Activated T-cell treated with anti-CD3 and anti-CD28 coated beads, Interleukin-2, amount 50 U/mL, for 1 hour (primary cell): ENCODE measurements at regions not wholly inside any gene's neighbourhood (a gene's known extent, or its start where the extent isn't known, plus 50 kb on each side); places are given as distances from the start of the nearest gene placed in this dataset.

ENCODE experiments used
- DNase-seq: peaks from one replicate; pipeline ENCODE4 v3.0.0-alpha.2; 2020

GRCh38 chr1:208741296-208741695 lies 497.1 kb upstream of the PLXNA2 start:
- DNase-seq: no peak

GRCh38 chr1:208743361-208743760 lies 499.2 kb upstream of the PLXNA2 start:
- no peak for DNase-seq

GRCh38 chr1:208747979-208748378 lies 503.8 kb upstream of the PLXNA2 start:
- DNase-seq: no peak

GRCh38 chr1:208748387-208749165 lies 504.4 kb upstream of the PLXNA2 start:
- DNase-seq: no peak

GRCh38 chr1:208756339-208756981 lies 512.3 kb upstream of the PLXNA2 start:
- DNase-seq: no peak

- DNase-seq: no peak
Observed at GRCh38 chr1:208757846-208758245, 513.7 kb upstream of the PLXNA2 start.

- DNase-seq: no peak
Observed at GRCh38 chr1:208759255-208759654, 515.1 kb upstream of the PLXNA2 start.

- DNase-seq: no peak
Observed at GRCh38 chr1:208763971-208764370, 519.8 kb upstream of the PLXNA2 start.

- no peak for DNase-seq
Observed at GRCh38 chr1:208766832-208767231, 522.6 kb upstream of the PLXNA2 start.

GRCh38 chr1:208767816-208768215 lies 523.6 kb upstream of the PLXNA2 start:
- DNase-seq: no peak

- no peak for DNase-seq
Observed at GRCh38 chr1:208772891-208773290, 528.7 kb upstream of the PLXNA2 start.

- DNase-seq: no peak
Observed at GRCh38 chr1:208775841-208776240, 531.7 kb upstream of the PLXNA2 start.

GRCh38 chr1:208778417-208778816 lies 534.2 kb upstream of the PLXNA2 start:
- no peak for DNase-seq

GRCh38 chr1:208781391-208782045 lies 537.3 kb upstream of the PLXNA2 start:
- DNase-seq: no peak

- no peak for DNase-seq
Observed at GRCh38 chr1:208782186-208782585, 538.0 kb upstream of the PLXNA2 start.

- DNase-seq: no peak
Observed at GRCh38 chr1:208785629-208786028, 541.4 kb upstream of the PLXNA2 start.

GRCh38 chr1:208787219-208787618 lies 543.0 kb upstream of the PLXNA2 start:
- no peak for DNase-seq

GRCh38 chr1:208788013-208788540 lies 543.9 kb upstream of the PLXNA2 start:
- DNase-seq: no peak

- DNase-seq: no peak
Observed at GRCh38 chr1:208791456-208791855, 547.3 kb upstream of the PLXNA2 start.

- no peak for DNase-seq
Observed at GRCh38 chr1:208793861-208794345, 549.7 kb upstream of the PLXNA2 start.

- no peak for DNase-seq
Observed at GRCh38 chr1:208799186-208799585, 555.0 kb upstream of the PLXNA2 start.

- no peak for DNase-seq
Observed at GRCh38 chr1:208803011-208803811, 559.0 kb upstream of the PLXNA2 start.
